HG02981 (cell line): ENCODE measurements at regions not wholly inside any gene's neighbourhood (a gene's known extent, or its start where the extent isn't known, plus 50 kb on each side); places are given as distances from the start of the nearest gene placed in this dataset.

ENCODE experiments used
- ATAC-seq: cut with Tn5 transposase; IDR thresholded peaks from one replicate; pipeline ENCODE4 v1.9.1; 2021; ENCODE audit warnings: mild to moderate bottlenecking, moderate library complexity; ENCODE audit not compliant: unreplicated experiment

DNA sequence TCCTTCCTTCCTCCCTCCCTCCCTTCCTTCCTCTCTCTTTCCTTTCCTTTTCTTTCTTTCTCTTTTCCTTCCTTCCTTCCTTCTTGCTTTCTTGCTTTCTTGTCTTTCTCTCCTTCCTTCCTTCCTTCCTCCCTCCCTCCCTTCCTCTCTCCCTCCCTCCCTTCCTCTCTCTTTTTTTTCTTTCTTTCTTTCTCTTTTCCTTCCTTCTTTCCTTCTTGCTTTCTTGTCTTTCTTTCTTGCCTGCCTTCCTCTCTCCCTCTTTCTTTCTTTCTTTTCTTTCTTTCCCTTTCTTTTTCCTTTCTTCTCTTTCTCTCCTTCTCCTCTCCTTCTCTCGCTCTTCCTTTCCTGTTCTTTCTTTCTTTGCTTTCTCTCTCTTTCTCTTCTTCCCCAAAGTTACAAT lies 728.4 kb upstream of the ADAMTS5 start:
- ATAC-seq: no peak

DNA sequence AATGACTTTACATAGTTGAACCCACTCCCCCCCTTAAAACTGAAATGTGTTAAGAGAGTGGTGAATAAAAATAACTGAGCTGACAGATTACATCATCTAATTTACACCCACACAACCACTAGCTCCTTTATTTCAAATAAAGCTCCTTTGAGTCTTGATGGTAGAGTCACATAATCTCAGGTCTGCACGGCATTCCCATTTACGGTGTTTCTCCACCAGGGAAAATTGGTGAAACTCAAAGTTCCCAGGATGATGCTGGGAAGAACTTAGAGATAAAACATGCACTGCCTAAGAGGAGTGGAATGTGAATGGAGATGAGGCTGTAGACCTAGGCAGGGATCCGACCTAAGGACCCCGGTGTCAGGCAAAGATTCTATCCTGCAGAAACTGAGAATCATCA lies 727.8 kb upstream of the ADAMTS5 start:
- no peak for ATAC-seq

DNA sequence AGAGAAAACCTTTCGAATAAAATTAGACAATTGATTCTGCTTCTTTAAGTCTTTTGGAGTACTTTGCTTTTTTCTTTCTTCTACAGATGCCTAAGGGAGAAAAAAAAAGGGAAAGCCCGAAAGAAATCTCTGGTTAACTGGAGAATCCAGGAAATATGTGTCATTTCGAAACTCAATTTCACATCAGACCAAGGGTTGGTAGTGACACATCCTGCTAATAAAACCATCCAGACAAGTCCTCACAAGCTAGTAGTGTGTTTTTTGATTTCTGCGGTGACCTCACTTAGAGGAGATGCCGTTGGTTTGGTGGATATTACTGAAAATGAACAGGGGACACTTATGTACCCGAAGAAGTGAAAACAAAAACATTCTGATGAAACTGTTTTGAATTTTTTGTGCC lies 726.5 kb upstream of the ADAMTS5 start:
- no peak for ATAC-seq

DNA sequence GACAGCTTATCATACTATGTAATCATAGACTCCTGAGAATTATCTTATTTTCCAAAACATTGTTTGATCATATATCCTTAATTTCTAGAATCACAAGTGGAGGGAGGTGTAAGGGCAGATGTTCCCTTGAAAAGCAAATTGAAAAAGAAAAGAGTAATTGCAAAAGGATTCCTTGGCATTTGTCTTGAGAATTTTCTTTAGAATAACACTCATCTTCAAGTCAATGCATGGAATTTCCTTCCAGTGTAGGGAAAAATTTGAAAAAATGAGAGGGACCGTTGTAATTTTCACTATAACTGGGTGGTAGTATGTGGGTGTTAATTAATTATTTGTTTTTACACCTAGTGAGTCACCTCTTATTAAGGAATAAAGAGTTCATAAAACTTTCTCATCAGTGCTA lies 724.6 kb upstream of the ADAMTS5 start:
- ATAC-seq: no peak

DNA sequence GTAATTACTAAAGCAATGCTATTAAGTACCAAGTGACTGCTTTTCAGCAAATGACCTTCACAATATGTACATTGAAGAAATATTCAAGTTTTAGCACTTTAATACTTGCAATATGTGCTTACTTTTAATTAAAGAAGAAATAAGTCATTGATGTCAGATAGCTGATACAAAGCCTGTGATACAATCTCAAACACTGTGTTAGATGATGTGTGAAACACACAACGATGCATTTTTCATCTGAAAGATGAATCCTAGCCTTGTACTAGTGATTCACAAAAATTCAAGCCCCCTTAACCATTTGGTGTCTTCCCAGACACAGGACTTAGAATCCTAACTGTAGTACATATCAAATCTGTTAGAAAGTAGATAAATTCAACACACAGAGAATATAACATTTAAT lies 724.1 kb upstream of the ADAMTS5 start:
- ATAC-seq: no peak

DNA sequence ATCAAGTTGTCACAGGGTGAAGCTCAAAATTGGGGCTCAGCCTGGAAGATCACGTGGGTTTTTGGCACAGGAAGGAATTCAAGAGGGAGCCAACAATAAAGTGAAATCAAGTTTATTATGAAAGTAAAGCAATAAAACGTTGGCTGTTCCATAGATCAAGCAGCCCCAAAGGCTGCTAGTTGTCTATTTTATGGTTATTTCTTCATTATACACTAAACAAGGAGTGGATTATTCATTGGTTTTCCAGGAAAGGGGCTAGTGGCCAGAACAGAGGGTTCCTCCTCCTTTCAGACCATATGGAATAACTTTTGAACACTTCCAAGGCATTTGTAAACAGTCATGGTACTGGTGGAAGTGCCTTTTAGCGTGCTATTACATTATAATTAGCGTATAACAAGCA lies 723.5 kb upstream of the ADAMTS5 start:
- no peak for ATAC-seq

DNA sequence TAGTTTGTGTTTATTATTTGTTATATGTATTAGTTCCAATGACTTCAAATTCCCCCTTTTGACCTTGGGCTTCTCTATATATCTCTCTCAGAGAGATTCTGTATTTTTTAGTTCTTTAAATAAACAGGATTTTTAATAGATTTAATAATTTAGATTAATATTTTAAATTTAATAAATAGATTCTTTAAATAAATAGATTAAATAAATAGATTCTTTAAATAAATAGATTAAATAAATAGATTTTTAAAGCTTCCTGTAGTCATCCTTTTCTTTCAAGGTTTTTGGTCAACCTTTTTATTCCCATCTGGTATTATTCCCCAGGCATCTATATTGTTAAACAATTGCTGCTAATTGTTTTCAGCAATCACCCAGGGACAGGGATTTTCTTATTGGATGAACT lies 721.9 kb upstream of the ADAMTS5 start:
- no peak for ATAC-seq

DNA sequence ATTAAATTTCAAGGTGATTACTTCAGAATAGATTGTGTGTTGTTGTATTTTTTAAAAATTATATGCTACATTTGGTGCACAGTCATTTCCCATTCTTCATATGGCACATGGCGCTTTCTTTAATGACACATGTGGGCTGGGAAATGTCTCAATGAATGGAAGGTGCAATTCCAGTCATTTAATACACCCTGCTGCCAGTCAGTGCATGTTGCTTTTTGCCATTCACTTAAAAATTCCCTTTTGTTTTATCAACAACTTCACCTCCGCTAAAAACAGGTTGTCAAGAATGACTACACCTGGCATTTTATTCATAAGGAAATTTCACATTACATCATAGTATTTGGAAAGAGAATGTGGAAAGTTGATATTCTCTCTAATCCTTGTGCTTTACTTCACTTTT lies 716.4 kb upstream of the ADAMTS5 start:
- ATAC-seq: no peak

DNA sequence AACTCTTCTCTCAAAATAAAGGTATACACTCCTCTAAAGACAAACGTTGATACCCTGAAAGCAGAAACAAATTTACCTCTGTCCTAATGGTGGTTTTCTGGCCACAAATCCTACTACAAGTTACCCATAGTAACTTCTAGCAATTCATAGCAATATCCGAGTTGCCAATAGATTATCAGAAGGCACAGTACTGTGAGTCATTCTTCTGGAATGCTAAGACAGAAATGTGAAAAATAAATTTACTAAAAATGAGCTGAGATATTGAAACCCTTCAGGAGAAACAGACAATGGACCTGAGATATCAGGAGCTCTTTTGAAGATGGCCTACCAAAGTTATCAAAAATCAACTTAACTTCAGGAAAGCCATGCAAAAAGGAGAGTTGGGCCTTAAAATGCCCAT lies 715.0 kb upstream of the ADAMTS5 start:
- no peak for ATAC-seq

DNA sequence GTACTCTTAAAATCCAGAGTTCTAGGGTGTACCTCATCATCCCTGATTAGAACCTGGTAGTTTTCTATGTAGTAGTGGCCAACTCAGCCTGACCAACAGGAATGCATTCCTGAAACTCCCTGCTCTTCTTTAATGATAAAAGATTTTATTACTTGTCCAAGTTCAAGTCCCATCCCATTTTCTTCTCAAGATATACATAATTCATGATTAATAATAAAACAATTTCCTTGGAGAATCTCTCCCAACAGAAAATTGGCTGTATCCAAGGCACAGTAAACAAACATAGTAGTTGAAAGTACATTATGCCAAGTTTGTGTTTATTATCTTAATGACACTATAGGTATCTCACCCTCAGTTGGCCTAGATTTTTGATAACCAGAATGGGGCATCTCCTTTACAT lies 714.1 kb upstream of the ADAMTS5 start:
- no peak for ATAC-seq

DNA sequence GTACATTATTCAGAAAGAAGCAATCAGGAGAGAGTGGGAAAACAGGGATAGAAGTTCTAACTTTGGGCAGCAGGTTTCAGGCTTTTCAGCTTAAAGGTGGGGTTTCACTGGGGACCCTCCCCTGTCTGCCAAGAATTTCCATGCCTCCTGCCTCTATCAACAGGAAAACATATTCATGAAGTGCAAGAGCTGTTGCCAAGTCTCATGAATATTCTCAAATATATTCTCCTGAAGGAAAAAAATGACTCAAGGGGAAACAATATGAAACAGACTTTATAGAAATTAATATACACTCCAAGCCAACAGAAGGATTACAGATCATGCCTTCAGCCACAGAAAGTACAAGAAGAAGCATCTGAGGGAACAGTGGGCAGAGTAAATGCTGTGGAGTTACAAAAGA lies 713.3 kb upstream of the ADAMTS5 start:
- no peak for ATAC-seq

DNA sequence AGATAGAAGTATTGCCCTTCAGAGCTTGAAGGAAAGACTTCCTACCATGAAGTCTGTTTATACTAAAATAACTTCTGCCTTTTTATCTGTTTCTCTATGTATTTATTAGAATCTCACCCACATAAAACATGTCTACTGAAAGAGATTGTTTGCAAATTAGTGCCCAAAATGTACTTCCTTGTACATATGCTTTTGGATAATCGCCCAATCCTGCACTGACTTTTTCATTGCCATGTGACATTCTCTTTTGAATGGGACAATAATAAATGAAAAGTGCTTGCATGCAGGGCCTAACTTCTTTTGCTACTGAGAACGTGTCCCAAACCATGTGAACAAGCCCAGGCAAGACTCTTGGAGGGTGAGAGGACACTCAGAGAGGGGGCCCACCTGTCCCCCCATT lies 711.6 kb upstream of the ADAMTS5 start:
- ATAC-seq: no peak

DNA sequence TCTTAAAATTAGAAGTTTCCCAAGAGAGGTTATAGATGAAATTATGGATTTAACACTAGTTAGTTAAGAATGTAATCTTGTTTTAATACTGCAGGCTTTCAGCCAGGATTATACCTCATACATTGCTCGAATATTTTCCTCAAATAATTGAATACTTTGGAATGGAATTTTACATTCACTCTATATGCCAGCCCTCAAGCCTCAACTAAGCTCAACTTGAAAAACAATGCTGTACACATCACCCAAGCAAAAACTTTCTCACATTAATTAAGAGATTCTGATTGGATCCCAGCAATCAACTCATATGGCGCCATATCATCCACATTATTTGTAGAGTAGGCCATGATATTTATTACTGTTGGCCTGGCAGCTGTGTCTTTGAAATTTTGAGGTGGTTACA lies 710.7 kb upstream of the ADAMTS5 start:
- ATAC-seq: no peak

DNA sequence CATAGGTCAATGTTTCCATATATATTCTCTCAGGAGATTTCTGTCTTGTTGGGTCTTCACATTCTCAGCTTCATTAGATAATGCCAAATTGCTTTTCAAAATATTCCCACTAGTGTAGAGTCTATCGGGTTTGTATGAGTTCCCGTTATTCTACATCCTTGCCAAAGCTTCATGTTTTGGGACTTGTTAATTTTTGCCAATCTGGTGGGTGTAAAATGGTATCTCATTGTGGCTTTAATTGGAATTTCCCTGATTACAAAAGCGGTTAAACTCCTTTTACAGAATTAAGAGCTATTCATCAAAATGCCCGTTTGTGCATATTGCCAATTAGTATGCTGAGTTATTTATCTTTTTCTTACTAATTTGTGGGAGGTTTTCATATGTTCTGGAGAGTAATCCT lies 708.4 kb upstream of the ADAMTS5 start:
- ATAC-seq: no peak

DNA sequence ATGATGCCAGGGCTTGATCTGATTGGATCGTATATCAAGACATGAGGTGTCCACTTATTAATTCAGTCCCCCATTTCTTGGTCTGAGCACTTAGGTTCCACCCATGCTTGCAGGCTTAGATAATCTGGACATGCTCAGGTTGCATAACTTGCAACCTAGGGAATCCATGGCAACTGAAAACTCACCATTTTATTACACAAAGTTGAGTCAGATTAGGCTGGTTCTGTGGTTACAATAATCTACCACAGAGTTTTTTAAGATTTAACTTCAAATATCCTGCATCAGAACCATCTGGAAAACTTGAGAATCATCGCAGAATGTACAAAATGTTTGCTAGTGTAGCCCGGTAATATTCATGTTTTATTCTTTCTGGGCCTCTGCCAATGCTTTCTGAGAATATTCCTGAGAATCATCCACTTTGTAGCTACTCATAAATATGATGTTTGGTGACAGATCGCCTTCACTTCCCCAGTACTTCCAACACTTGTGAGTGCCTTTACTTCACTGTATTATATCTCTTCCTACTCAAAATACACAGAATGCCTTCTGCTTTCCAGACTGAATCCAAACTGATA lies 707.2 kb upstream of the ADAMTS5 start:
- no peak for ATAC-seq

DNA sequence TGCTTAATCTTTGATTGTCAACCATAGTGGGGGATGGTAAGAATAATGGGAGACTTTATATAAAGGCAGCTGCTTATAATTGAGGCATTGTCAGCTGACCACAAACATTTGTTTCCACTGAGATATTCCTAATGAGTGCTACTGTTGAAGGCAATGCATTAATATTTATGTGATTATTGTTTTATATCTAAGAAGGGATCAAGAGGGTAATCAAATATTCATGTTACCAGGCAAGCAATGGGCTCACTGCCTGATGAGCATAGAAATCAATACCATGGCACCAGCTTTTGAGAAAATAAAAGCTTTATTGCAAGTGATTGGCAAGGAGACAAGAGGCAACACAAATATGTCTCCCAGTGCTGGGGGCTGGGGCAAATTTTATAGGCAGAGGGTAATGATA lies 706.7 kb upstream of the ADAMTS5 start:
- no peak for ATAC-seq

DNA sequence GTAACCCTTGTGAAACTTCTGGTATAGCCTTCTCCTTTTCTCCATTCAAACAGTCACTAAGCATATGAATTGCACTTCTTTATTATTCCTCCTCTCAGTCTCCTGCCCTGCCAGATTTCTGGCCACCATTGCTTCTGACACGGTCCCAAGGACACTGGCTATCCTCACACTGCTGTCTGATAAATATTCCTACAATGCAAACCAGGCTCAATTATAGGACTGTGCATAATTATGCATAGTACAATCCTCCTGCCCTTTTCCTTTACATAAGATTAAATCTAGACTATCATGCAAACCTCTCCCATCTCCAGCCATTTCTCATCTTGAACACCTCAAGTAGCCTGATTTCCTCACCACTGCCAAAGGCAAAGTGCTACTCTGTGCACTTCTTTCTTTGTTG lies 704.3 kb upstream of the ADAMTS5 start:
- ATAC-seq: no peak

DNA sequence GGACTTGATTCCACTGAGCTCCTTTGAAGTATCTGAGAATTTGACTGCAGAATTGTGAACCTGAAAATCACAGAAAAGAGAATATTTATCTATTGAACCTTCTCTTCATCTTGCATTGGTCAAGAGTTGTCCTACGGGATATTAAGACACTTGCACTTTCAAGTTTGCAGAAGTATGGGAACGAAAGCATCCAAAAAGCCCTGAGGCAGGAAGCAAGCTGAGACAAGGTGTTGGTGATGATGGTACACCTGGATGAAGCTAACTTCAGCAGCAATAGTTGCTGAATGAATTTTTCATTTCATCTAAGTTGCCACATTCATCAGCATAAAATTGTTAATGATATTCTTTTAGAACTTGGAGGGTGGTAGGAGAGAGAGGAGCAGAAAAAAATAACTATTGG lies 686.6 kb upstream of the ADAMTS5 start:
- ATAC-seq: no peak

DNA sequence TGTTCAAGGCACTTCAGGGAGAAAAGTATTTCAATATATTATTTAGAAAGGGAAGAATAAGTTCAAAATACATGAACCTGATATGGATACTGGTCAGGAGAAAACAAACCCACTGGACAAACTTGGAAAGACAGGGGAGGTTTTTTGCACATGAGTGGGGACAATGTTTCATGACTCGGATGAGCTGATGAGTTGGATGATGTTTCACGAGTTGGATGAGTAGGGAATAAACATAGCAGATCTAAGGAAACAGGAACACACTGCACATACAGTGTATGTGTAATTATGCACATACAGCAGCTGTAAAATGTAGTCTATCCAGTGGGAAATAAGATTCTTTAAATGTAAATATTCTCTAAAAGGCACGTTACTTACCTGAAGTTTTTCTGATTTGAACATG lies 682.9 kb upstream of the ADAMTS5 start:
- ATAC-seq: no peak

DNA sequence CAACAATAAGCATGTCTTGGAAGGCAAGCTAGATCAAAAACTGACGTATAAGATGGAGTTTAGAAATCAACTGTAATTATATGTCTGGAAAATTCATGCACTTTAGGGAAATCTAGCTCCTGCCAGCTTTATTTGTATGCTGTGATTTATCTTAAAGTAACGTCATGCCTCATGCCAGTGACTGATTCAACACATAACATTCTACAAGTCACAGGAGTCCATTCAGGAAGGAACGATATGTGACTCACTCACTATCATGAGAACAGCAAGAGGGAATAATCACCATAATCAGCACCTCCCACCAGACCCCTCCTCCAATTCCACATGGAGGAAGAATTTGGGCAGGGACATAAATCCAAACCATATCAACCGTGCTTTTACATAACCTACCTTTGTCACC lies 682.4 kb upstream of the ADAMTS5 start:
- no peak for ATAC-seq

DNA sequence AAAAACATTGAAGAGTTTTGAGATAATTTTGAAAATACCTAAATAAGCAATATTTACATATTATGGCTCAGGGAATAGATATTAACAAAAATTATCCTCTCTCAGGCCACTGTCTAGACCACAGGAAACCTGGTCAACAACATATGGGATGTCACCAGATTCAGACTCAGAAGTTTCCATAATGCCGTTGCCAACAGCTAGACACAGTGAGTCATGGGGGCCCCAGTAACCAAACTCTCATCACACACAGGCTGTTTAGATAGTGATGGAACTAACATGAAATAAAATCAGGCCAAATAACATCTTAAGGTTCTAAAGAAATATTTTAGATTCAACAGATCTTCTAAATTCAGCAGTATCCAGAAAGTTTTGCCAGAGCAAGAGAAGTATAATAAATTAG lies 681.7 kb upstream of the ADAMTS5 start:
- no peak for ATAC-seq

DNA sequence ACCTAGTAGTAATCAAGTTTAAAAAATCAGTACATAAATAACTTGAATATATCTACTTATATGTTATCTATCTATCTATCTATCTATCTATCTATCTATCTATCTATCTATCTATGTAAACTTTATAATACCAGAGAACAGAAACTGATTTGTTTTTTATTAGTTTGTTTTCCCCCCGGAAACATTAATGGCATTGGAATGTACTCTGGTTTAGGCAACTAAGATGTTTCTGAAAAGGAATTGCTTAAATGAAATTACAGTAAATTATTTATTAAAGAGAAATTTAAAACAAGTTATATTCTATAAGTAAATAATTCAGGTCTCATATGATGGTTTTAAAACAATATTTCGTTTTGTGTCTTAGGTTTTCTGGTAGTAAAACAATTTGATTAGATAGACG lies 681.0 kb upstream of the ADAMTS5 start:
- ATAC-seq: no peak

DNA sequence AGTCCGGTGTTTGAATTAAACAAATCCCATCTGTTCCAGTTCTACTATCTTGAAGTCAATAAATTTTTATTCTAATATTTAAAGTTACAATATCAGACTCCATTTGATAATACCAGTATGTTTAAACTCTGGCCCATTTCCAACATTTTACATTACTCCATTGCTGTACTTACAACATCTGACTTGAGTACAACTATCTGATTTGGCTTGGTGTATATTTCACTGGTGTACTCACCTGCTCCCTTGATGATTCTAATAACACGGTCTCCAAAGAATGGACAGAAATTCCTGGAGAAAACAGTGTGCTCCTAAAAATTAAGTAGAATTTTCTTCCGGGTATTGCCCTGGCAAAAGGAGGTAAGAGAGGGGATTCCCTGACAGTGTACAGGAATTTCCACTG lies 680.5 kb upstream of the ADAMTS5 start:
- ATAC-seq: no peak

DNA sequence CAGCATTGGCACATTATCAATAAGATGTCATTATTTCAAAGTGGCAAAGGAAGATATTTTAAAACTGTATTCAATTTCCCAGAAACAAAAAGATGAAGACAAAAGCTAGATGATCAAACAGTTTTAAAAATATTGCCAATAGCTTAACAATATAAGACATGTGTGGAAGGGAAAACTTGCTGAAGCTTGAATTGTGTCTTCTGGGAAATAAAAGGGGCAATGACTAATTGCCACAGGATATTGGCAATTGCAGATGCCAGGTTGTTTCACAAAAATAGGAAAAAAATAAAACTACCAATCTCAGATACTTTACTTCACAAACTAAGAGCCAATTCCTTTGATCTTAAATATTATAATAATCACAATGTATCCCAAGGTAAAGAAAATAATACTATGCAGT lies 679.8 kb upstream of the ADAMTS5 start:
- no peak for ATAC-seq
